Stimulated activated naive CD4-positive, alpha-beta T cell (primary cell): ENCODE measurements at regions not wholly inside any gene's neighbourhood (a gene's known extent, or its start where the extent isn't known, plus 50 kb on each side); places are given as distances from the start of the nearest gene placed in this dataset.

ENCODE experiments used
- DNase-seq, 6 experiments: peaks; one replicate each; lab custom pipeline; 2025; lab: John Stamatoyannopoulos, UW

- DNase-seq, result no peak
Observed at GRCh38 chr15:38647683-38648082, 83.1 kb upstream of the RASGRP1 start.

DNA sequence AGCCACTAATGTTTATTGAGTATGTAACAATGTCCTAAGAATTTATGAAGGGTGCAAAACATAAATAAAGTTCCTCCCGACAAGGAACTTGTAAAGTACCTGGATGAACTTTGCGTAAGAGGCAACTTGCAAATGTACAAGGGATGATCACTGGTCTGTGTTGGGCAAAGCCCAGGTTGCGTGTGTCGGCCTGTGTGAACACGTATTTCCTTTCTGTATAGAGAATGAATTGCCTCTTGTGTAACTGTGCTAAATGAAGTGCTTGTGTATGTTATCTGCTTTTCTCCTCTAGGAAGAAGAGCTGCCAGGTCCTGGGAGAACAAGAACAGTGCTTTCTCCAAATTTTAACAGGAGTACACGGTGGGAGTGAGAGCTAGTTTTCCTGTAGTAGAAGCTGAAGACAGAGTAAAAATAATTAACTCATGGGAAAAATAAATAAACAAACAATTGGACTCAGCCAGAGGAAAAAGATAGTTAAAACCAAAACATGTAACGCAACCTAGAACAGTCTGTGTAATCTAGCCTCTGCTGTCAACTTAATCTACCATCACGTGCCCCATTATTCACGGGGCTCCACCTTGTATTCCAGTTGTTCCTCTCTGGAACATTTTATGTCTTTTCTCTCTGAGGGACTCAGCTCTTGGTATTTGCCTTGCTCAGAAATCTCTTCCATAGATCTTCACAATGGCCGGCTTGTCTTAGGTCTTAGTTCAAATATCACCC lies 83.7 kb upstream of the RASGRP1 start:
- no peak for DNase-seq

- no peak for DNase-seq
Observed at GRCh38 chr15:38650384-38650783, 85.8 kb upstream of the RASGRP1 start.

DNA sequence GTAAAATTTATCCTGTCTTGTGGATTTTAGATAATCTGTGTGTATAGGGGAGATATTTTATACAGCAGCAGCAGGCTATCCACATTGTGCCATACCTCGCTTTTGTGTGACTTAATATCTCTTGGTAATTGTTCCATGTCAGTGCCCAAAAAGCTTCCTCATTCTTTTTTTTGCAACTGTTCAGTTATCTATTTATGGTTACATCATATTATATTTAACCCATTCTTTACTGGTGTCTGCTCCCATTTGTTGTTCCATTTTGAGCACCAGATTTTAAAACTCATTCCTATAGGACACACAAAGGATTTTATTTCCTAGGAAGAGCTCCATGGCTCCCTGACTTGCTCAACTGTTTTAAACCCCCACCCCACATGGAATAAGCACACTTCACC lies 86.3 kb upstream of the RASGRP1 start:
- no peak for DNase-seq

GRCh38 chr15:38651328-38652038 lies 86.9 kb upstream of the RASGRP1 start:
- peak; percentile 42 to 94 (median 70) for DNase-seq

DNA sequence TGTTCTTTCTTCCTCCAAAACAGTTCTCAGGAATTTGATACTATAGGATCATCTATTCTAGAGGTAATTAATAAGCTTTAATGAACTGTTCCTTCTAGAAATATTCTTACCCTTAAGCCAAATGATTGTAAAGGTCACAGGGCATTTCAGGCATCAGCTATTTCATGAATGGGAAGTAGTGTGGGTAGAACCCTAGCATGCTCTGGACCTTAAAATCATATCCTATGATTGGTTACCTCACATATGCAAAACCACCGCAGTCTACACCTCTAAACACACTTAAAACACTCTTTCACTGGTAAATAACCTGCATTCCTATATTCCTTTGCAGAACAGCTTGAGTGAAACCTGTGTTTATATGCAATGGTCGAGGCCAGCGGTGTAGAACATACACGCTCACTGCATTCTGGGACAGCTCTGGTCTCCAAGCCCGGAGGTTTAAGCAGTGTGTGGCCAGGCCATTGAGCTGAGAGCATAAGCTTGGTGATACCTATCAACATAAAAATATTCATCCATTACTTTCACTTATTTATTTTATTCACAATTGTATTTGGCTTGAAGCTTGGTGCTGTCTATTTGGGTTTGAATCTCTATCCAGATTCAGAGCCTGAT lies 87.7 kb upstream of the RASGRP1 start:
- no peak for DNase-seq

DNA sequence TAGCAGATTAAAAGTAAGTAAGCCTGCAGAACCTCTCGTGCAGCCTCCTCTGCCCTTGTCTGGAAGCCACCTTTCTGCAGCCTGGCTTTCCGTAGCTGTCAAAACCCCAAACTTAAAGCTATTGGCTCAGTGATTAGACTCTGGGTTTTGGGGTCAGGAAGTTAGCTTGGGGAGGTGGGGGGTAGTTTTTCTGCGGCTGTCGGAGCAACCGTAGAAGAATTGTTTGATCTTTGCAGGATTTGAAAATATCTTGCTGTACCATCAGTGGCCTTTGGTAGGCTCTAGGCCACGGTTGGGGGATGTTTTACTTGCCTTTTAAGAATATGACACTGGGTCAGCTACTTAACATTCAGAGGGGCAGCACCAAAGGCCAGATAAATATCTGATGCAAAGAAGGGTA lies 88.4 kb upstream of the RASGRP1 start:
- DNase-seq, result peak; percentile 61 to 94 (median 81)

DNA sequence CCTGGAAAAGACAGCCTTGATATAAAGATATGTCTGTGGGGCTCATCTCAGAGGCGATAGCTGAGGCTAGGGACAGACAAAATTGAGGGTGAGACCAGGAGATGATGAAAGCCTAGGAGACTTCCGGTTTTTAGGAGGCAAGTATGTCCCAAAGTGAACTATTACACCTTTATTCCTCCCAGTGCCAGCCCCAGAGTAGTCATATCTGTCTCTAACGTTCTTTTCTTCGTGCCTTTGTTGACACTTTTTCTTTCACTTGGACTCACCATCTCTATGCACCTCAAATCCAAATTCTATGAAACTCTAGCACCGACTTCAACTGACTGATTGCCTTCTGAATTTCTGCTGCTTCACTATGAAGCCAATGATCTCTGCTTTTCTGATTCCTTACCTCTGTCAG lies 93.8 kb upstream of the RASGRP1 start:
- no peak for DNase-seq

DNA sequence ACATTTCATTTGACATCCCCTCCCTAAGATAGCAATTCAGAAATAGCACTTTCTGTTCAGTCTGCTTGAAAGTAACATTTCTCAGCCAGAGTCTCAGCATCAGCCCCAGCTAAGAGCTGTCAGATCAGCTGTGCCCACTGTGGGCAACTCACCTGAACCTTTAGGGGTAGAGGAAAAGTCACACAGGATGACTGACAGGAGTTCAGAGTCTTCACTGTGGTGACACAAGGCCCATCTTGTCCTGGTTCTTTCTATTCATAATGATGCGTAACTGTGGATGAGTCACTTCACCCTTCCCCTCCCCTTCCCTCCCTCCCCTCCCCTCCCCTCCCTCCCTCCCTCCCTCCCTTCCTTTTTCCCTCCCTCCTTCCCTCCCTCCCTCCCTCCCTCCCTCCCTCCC lies 96.1 kb upstream of the RASGRP1 start:
- DNase-seq, result peak in 1 of 6 experiments; percentile 11

GRCh38 chr15:38662033-38662802 lies 97.6 kb upstream of the RASGRP1 start:
- DNase-seq, result no peak

GRCh38 chr15:38662805-38663204 lies 98.2 kb upstream of the RASGRP1 start:
- no peak for DNase-seq

DNA sequence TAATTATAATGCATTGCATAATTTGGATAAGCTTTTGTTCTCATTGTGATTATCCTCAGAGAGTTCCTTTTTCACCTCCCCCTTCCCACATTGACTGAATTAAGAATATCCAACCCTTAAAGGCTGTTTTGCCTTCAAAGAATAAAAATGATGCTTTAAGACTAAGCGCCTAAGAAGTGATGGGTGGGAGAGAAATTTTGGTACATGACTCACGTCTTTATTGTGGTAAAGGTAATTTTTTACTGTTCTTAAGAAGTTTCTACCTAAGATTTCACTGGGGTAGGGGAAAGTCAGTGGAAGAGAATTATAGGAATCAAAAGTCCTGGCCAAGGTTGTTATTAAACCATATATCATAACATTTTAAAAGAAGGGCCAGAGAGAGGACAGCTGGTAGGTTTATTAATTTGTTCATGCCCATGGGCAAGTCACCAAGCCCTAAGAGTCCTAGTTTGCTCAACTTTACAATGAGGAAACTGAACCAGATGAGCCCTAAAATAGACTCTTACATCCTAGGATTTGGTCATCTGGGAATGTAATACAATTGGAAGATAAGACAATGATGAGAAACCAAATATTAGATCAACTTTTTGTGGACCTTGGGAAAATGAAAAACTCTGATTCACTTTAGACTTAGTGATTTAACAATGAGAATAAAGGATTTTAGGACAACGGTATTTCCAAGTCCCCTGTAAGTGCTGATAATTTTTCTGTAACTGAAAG lies 101.1 kb upstream of the RASGRP1 start:
- DNase-seq, result peak in 2 of 6 experiments; percentile 23 to 30

- no peak for DNase-seq
Observed at GRCh38 chr15:38666865-38667510, 102.4 kb upstream of the RASGRP1 start.

DNA sequence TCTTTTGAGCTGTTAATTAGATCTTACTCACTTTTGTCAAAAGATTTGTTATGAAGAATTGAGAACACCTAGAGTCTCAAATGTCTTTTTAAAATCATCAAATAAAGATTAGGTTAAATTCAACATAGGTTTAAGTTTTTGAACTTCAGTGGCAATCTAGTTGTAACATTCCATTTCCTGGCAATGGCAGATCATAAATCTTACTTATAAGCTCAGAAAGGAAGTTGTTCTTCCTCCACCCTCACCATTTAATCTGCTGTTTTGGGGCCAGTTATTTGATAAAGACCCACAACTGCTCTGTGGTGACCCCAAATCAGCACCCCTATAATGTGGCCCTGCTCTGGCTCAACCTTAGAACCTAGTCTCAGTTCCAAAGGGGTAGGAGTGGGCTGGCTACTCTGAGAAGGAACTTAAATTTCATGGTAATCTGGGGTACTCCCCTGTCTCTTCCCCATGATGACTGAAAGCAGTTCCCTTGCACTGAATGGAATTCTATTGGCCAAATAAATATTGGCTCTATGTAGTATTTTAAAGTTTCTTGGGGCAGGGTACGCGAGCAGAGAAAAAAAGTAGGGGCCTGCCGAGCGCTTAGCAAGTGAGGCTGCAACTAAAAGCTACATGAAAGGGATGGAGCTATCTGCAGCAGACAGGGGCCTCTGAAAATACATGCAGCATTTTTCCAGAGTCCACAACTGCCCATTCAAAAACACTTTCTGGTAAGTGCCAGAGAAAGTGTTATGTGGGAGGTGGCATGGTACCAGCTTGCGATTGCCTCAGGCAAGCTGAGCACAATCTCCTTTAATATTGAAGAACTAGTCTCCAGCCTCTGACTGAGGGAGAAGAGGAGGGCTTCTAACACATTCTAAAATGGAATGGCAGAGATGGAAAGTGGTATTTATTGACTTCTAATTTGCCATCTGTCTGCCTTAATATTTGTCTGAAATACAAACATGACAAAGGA lies 103.6 kb upstream of the RASGRP1 start:
- DNase-seq, result peak in 2 of 6 experiments; percentile 17 to 22

DNA sequence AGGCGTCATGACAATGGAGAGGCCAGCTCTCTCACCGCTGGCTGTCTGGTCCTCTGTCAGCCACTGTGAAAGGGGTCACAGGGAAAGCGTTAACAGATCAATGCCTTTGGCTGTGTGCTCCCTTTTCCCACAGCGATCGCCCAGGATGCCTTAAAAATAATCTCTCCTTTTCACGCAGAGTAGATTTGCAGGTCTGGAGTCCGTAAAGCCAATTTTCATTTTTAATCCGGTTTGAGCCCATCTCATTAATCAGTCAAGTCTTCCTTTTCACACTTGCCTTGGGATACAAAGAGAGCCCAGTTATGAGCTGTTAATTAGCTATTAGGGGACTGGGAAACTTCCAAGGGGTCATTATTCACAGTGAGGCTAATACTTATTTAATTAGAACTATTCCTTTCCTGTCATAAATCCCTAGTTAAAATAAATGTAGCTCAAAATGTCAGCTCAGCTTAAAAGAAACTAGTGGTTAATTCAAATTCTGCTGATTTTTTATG lies 104.3 kb upstream of the RASGRP1 start:
- DNase-seq, result no peak

- DNase-seq, result peak; percentile 25 to 92 (median 72)
Observed at GRCh38 chr15:38670128-38671005, 105.8 kb upstream of the RASGRP1 start.

GRCh38 chr15:38671006-38671387 lies 106.4 kb upstream of the RASGRP1 start:
- DNase-seq, result no peak

GRCh38 chr15:38671675-38672254 lies 107.2 kb upstream of the RASGRP1 start:
- peak; percentile 25 to 72 (median 54) for DNase-seq
